NT2/D1 (cell line): ENCODE measurements at regions not wholly inside any gene's neighbourhood (a gene's known extent, or its start where the extent isn't known, plus 50 kb on each side); places are given as distances from the start of the nearest gene placed in this dataset.
"Not testable (repeated sequence)": the region's sequence is repeated elsewhere in the genome, so short reads cannot be mapped to it uniquely, and the experiment has no call there.

ENCODE experiments used
- DNase-seq: peaks from one replicate; pipeline ENCODE4 v3.0.0-alpha.2; 2011; ENCODE audit warnings: low read depth, low spot score
- H3K27me3 ChIP-seq: 2 replicates; pipeline ENCODE4 v1.6.0; 2011; ENCODE audit warnings: mild to moderate bottlenecking; ENCODE audit not compliant: insufficient read length, insufficient read depth
- H3K36me3 ChIP-seq: 2 replicates; pipeline ENCODE4 v1.6.1; 2011; ENCODE audit warnings: mild to moderate bottlenecking, low read length, mixed read lengths; ENCODE audit not compliant: insufficient read depth, insufficient read length
- H3K4me1 ChIP-seq: 2 replicates; pipeline ENCODE4 v1.5.1; 2011; ENCODE audit not compliant: insufficient read depth, insufficient read length
- H3K4me3 ChIP-seq: 2 replicates; pipeline ENCODE4 v1.5.1; 2011; ENCODE audit warnings: low read depth; ENCODE audit not compliant: insufficient read length
- H3K9ac ChIP-seq: 2 replicates; pipeline ENCODE4 v1.6.0; 2011; ENCODE audit warnings: low read depth; ENCODE audit not compliant: insufficient read length
- H3K9me3 ChIP-seq: 2 replicates; pipeline ENCODE4 v1.5.1; 2011; ENCODE audit warnings: mild to moderate bottlenecking, low read length; ENCODE audit not compliant: insufficient read depth
- SUZ12 ChIP-seq: IDR thresholded peaks from 2 replicates; pipeline ENCODE4 v1.6.1; 2011; ENCODE audit not compliant: insufficient read length, insufficient read depth; ENCODE audit errors: extremely low read depth
- YY1 ChIP-seq: IDR thresholded peaks from 2 replicates; pipeline ENCODE4 v1.6.1; 2011; ENCODE audit not compliant: insufficient read length, insufficient read depth
- ZNF274 ChIP-seq: IDR thresholded peaks from 2 replicates; pipeline ENCODE4 v1.6.1; 2011; ENCODE audit warnings: mild to moderate bottlenecking, low read depth, low read length

- Histone ChIP-seq H3K4me1 (no peaks in the 10 kb centered on the region), H3K36me3 (no peaks in the 10 kb centered on the region), H3K9ac (no peak overlapping the region), H3K27me3 (no peaks in the 10 kb centered on the region), H3K4me3 (no peak overlapping the region), H3K9me3 (no peaks in the 10 kb centered on the region)
- DNase-seq, result no peak
- TF ChIP-seq YY1 (no peak), ZNF274 (no peak)
These were observed 189.7 kb downstream of the TMEM26 start for GRCh38 chr10:61263518-61263917.

- Histone ChIP-seq H3K9ac (no peak overlapping the region), H3K9me3 (no peaks in the 10 kb centered on the region), H3K4me1 (no peaks in the 10 kb centered on the region), H3K36me3 (no peaks in the 10 kb centered on the region), H3K27me3 (no peaks in the 10 kb centered on the region), H3K4me3 (no peak overlapping the region)
- TF ChIP-seq ZNF274, result no peak
- no peak for DNase-seq
These were observed 190.5 kb downstream of the TMEM26 start for GRCh38 chr10:61262486-61263261.

- H3K9ac ChIP-seq, result no peak overlapping the region
- no peaks in the 10 kb centered on the region for H3K9me3 ChIP-seq
- no peak overlapping the region for H3K4me3 ChIP-seq
- no peak for DNase-seq
- no peaks in the 10 kb centered on the region for H3K36me3 ChIP-seq
- TF ChIP-seq ZNF274 (no peak), YY1 (no peak), SUZ12 (no peak)
- H3K27me3 ChIP-seq, result no peaks in the 10 kb centered on the region
- no peaks in the 10 kb centered on the region for H3K4me1 ChIP-seq
These were observed 195.2 kb downstream of the TMEM26 start for GRCh38 chr10:61257956-61258496.

- no peak for DNase-seq
- no peaks in the 10 kb centered on the region for H3K27me3 ChIP-seq
- H3K36me3 ChIP-seq, result no peaks in the 10 kb centered on the region
- H3K4me3 ChIP-seq, result no peak overlapping the region
- H3K9me3 ChIP-seq, result no peaks in the 10 kb centered on the region
- TF ChIP-seq ZNF274 (no peak), SUZ12 (no peak), YY1 (no peak)
- no peak overlapping the region for H3K9ac ChIP-seq
- H3K4me1 ChIP-seq, result no peaks in the 10 kb centered on the region
These were observed 196.0 kb downstream of the TMEM26 start for GRCh38 chr10:61257136-61257535.

GRCh38 chr10:61252326-61252725, 200.9 kb downstream of the TMEM26 start:
- not testable (repeated sequence) for H3K4me1 ChIP-seq, H3K9me3 ChIP-seq, H3K27me3 ChIP-seq, DNase-seq, H3K4me3 ChIP-seq, H3K9ac ChIP-seq, H3K36me3 ChIP-seq

GRCh38 chr10:61251089-61251488, 202.1 kb downstream of the TMEM26 start:
- DNase-seq, result no peak
- H3K27me3 ChIP-seq, result no peaks in the 10 kb centered on the region

GRCh38 chr10:61250131-61250530, 203.1 kb downstream of the TMEM26 start:
- no peaks in the 10 kb centered on the region for H3K36me3 ChIP-seq
- no peaks in the 10 kb centered on the region for H3K9me3 ChIP-seq
- TF ChIP-seq SUZ12 (no peak), YY1 (no peak), ZNF274 (no peak)
- H3K4me1 ChIP-seq, result no peaks in the 10 kb centered on the region
- no peak overlapping the region for H3K9ac ChIP-seq
- no peak overlapping the region for H3K4me3 ChIP-seq
- no peak for DNase-seq
- no peaks in the 10 kb centered on the region for H3K27me3 ChIP-seq

More at GRCh38 chr10:61251089-61251488, 202.1 kb downstream of the TMEM26 start:
- no peaks in the 10 kb centered on the region for H3K36me3 ChIP-seq
- H3K4me3 ChIP-seq, result no peak overlapping the region
- TF ChIP-seq ZNF274 (no peak), YY1 (no peak), SUZ12 (no peak)
- H3K4me1 ChIP-seq, result no peaks in the 10 kb centered on the region
- no peaks in the 10 kb centered on the region for H3K9me3 ChIP-seq
- no peak overlapping the region for H3K9ac ChIP-seq

GRCh38 chr10:61248013-61248412, 205.2 kb downstream of the TMEM26 start:
- Histone ChIP-seq H3K9ac (no peak overlapping the region), H3K9me3 (no peaks in the 10 kb centered on the region), H3K4me1 (no peaks in the 10 kb centered on the region), H3K27me3 (no peaks in the 10 kb centered on the region), H3K4me3 (no peak overlapping the region), H3K36me3 (no peaks in the 10 kb centered on the region)
- no peak for TF ChIP-seq ZNF274
- no peak for TF ChIP-seq YY1
- no peak for TF ChIP-seq SUZ12
- no peak for DNase-seq
